ENCODE measurements at regions not wholly inside any gene's neighbourhood (a gene's known extent, or its start where the extent isn't known, plus 50 kb on each side); places are given as distances from the start of the nearest gene placed in this dataset.

DNA sequence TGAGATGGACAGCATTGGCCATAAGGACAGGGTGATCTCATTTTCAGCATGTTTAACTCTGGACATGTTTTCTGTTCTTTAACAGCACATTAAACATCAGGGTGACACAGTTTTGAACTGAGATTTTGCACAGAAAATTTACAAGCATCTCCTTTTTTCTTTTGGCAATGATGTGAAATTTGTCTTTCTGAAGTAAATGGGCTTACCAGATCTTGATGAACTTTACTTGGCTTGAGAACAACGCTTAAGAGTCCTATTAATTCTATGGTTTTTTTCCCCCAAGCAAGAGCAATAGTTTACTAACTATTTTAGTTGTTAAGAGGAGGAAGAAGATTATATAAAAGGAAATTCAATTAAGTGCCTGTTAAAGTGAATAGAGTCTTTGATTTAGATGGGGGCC, 491.0 kb downstream of the SNAPC1 start:
- Histone ChIP-seq H3K27ac (no peak overlapping the region), H3K27me3 (no peaks in the 10 kb centered on the region), H3K4me3 (no peak overlapping the region), H3K4me1 (no peaks in the 10 kb centered on the region), H3K9me3 (no peaks in the 10 kb centered on the region), H3K36me3 (replicated peaks in 1 of 2; ENCODE audit: insufficient read depth in 1 of 2, low read depth in 2 of 2) (no peaks in the 10 kb centered on the region)
- DNase-seq: no peak
- intact Hi-C loops (cut with DNase I): no loop called here
- TF ChIP-seq POLR2A (IDR thresholded peaks at IDR 0.05): no peak
- TF ChIP-seq, protein P1, sequence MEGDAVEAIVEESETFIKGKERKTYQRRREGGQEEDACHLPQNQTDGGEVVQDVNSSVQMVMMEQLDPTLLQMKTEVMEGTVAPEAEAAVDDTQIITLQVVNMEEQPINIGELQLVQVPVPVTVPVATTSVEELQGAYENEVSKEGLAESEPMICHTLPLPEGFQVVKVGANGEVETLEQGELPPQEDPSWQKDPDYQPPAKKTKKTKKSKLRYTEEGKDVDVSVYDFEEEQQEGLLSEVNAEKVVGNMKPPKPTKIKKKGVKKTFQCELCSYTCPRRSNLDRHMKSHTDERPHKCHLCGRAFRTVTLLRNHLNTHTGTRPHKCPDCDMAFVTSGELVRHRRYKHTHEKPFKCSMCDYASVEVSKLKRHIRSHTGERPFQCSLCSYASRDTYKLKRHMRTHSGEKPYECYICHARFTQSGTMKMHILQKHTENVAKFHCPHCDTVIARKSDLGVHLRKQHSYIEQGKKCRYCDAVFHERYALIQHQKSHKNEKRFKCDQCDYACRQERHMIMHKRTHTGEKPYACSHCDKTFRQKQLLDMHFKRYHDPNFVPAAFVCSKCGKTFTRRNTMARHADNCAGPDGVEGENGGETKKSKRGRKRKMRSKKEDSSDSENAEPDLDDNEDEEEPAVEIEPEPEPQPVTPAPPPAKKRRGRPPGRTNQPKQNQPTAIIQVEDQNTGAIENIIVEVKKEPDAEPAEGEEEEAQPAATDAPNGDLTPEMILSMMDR (IDR thresholded peaks at IDR 0.05): no peak
- WGBS, 2 donors: 59 to 73% methylated on average over 1 of the region's 1 CpG
- ATAC-seq: no peak

GRCh38 chr14:62253911-62254310, 491.7 kb downstream of the SNAPC1 start:
- WGBS, 2 donors: 76 to 77% methylated on average over 2 of the region's 2 CpGs
- DNase-seq (no peak), ATAC-seq (no peak)
- H3K9me3 ChIP-seq: no peaks in the 10 kb centered on the region
- no peak overlapping the region for H3K4me3 ChIP-seq
- no peak overlapping the region for H3K27ac ChIP-seq
- H3K27me3 ChIP-seq: no peaks in the 10 kb centered on the region
- intact Hi-C loops (cut with DNase I): no loop called here
- TF ChIP-seq POLR2A (IDR thresholded peaks at IDR 0.05): no peak
- TF ChIP-seq, protein P1 (IDR thresholded peaks at IDR 0.05): no peak
- no peaks in the 10 kb centered on the region for H3K4me1 ChIP-seq
- no peaks in the 10 kb centered on the region for H3K36me3 ChIP-seq (replicated peaks in 1 of 2; ENCODE audit: insufficient read depth in 1 of 2, low read depth in 2 of 2)

DNA sequence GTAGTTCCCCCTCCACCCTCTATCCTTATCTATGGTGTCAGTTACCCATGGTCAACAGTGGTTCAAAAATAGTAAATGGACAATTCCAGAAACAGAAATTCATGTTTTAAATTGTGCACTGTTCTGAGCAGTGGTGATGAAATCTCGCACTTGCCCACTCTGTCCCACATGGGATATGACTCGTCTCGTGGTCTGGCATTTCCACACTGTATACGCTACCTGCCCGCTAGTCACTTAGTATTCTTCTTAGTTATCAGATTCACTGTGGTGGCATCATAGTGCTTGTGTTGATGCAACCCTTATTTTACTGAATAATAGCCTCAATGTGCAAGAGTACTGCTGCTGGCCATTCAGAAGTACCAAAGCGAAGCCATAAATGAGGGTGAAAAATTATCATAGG, 507.0 kb downstream of the SNAPC1 start:
- H3K36me3 ChIP-seq (replicated peaks in 1 of 2; ENCODE audit: insufficient read depth in 1 of 2, low read depth in 2 of 2): no peaks in the 10 kb centered on the region
- no peak for DNase-seq
- intact Hi-C loops (cut with DNase I): no loop called here
- no peaks in the 10 kb centered on the region for H3K9me3 ChIP-seq
- H3K4me3 ChIP-seq: no peak overlapping the region
- ATAC-seq: no peak
- no peaks in the 10 kb centered on the region for H3K4me1 ChIP-seq
- 71 to 85% methylated on average over 6 of the region's 6 CpGs for WGBS, 2 donors
- no peak for TF ChIP-seq POLR2A (IDR thresholded peaks at IDR 0.05)
- TF ChIP-seq, protein P1 (IDR thresholded peaks at IDR 0.05): no peak
- no peaks in the 10 kb centered on the region for H3K27me3 ChIP-seq
- no peak overlapping the region for H3K27ac ChIP-seq

GRCh38 chr14:62270236-62270635, 508.0 kb downstream of the SNAPC1 start:
- no peaks in the 10 kb centered on the region for H3K36me3 ChIP-seq (replicated peaks in 1 of 2; ENCODE audit: insufficient read depth in 1 of 2, low read depth in 2 of 2)
- intact Hi-C loops (cut with DNase I): no loop called here
- H3K9me3 ChIP-seq: no peaks in the 10 kb centered on the region
- H3K27ac ChIP-seq: no peak overlapping the region
- ATAC-seq (no peak), DNase-seq (no peak)
- WGBS, 2 donors: 64 to 75% methylated on average over 1 of the region's 1 CpG
- H3K27me3 ChIP-seq: no peaks in the 10 kb centered on the region
- H3K4me1 ChIP-seq: no peaks in the 10 kb centered on the region
- H3K4me3 ChIP-seq: no peak overlapping the region
- no peak for TF ChIP-seq POLR2A (IDR thresholded peaks at IDR 0.05)
- TF ChIP-seq, protein P1 (IDR thresholded peaks at IDR 0.05): no peak

GRCh38 chr14:62280366-62280765, 518.1 kb downstream of the SNAPC1 start:
- Histone ChIP-seq H3K4me1 (no peaks in the 10 kb centered on the region), H3K27me3 (no peaks in the 10 kb centered on the region), H3K27ac (no peak overlapping the region), H3K36me3 (replicated peaks in 1 of 2; ENCODE audit: insufficient read depth in 1 of 2, low read depth in 2 of 2) (no peaks in the 10 kb centered on the region), H3K9me3 (no peaks in the 10 kb centered on the region), H3K4me3 (no peak overlapping the region)
- DNase-seq: no peak
- TF ChIP-seq POLR2A (IDR thresholded peaks at IDR 0.05): no peak
- ATAC-seq: no peak
- intact Hi-C loops (cut with DNase I): no loop called here

Measured in body of pancreas (tissue), 4 donors.